Lower lobe of right lung (tissue), 2 donors: ENCODE measurements at regions not wholly inside any gene's neighbourhood (a gene's known extent, or its start where the extent isn't known, plus 50 kb on each side); places are given as distances from the start of the nearest gene placed in this dataset.
"Not testable (repeated sequence)": the region's sequence is repeated elsewhere in the genome, so short reads cannot be mapped to it uniquely, and the experiment has no call there.

Experiments used
- ATAC-seq, 2 donors: fragments of 200-7000 bp; cut with Tn5 transposase; one replicate each; pipeline ENCODE4 v1.9.1; 2020 to 2022; ENCODE audit warnings: mild to moderate bottlenecking in 2 of 2, moderate library complexity in 2 of 2
- DNase-seq: peaks from one replicate; pipeline ENCODE4 v3.0.0-alpha.2; 2020
- H3K27ac ChIP-seq: fragments of 200-600 bp; one replicate; pipeline ENCODE4 v1.8.0; 2022
- H3K27me3 ChIP-seq: fragments of 200-600 bp; one replicate; pipeline ENCODE4 v1.8.0; 2022; ENCODE audit warnings: low read depth
- H3K36me3 ChIP-seq: fragments of 200-600 bp; one replicate; pipeline ENCODE4 v1.8.0; 2022; ENCODE audit warnings: mild to moderate bottlenecking
- H3K4me1 ChIP-seq: fragments of 200-600 bp; one replicate; pipeline ENCODE4 v1.8.0; 2022
- H3K4me3 ChIP-seq: fragments of 200-600 bp; one replicate; pipeline ENCODE4 v1.8.0; 2022; ENCODE audit warnings: mild to moderate bottlenecking
- H3K9me3 ChIP-seq: fragments of 200-600 bp; one replicate; pipeline ENCODE4 v1.8.0; 2022
- intact Hi-C: fragments of 100-400 bp; cut with DNase I; formaldehyde crosslinking; loops from one replicate; pipeline ENCODE4 v1.11.0; 2022
- TF ChIP-seq, protein P1 (sequence below): fragments of 200-600 bp; IDR thresholded peaks from one replicate; pipeline ENCODE4 v1.8.0; 2022; ENCODE audit warnings: antibody characterized with exemption, mild to moderate bottlenecking
- donor health status: DM: no; HTN: yes; CAD: no; lungs with severe emphysema.

DNA sequence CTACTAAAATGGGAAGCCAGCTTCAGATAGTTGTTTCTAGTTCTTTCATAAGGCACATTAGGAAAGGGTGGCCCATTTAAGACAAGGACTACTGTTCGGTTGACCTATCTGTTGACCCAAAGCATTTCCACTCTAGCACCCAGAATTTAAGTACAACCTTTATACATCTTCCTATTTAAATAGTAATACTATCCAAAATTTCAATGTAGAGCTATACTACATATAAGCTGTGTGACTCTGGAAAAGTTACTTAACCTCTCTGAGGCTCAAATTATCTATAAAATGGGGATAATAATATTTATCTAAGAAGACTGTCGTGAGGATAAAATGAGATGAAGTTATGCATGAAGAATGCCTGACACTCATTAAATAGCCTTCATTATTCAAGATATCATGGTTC is 82.0 kb upstream of the TMEM164 start:
- Histone ChIP-seq H3K4me3 (no peak overlapping the region), H3K36me3 (no peaks in the 10 kb centered on the region), H3K9me3 (no peaks in the 10 kb centered on the region), H3K27ac (no peak overlapping the region), H3K27me3 (no peaks in the 10 kb centered on the region), H3K4me1 (no peaks in the 10 kb centered on the region)
- TF ChIP-seq, protein P1, sequence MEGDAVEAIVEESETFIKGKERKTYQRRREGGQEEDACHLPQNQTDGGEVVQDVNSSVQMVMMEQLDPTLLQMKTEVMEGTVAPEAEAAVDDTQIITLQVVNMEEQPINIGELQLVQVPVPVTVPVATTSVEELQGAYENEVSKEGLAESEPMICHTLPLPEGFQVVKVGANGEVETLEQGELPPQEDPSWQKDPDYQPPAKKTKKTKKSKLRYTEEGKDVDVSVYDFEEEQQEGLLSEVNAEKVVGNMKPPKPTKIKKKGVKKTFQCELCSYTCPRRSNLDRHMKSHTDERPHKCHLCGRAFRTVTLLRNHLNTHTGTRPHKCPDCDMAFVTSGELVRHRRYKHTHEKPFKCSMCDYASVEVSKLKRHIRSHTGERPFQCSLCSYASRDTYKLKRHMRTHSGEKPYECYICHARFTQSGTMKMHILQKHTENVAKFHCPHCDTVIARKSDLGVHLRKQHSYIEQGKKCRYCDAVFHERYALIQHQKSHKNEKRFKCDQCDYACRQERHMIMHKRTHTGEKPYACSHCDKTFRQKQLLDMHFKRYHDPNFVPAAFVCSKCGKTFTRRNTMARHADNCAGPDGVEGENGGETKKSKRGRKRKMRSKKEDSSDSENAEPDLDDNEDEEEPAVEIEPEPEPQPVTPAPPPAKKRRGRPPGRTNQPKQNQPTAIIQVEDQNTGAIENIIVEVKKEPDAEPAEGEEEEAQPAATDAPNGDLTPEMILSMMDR, result no peak
- intact Hi-C loops, result no loop called here
- DNase-seq, result no peak
- ATAC-seq, result no peak

DNA sequence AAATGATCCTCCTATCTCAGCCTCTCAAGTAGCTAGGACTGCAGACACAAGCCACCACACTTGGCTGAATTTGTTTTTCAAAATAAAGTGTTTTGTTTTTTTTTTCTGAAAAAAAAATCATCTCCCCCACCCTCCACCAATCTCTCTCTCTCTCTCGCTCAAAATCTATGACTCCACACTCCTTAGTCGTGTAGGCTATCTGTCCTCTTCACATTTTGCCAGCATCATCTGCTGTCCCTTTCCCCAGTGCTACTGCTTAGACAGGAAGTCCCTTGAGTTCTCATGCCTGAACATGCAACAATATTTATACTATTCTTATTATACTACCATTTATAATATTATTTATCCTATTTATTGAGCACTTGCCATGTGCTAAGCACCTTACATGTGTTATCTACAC is 80.7 kb upstream of the TMEM164 start:
- TF ChIP-seq, protein P1, result no peak
- ATAC-seq, result no peak
- no peaks in the 10 kb centered on the region for H3K27me3 ChIP-seq
- no peak overlapping the region for H3K4me3 ChIP-seq
- no peaks in the 10 kb centered on the region for H3K36me3 ChIP-seq
- H3K27ac ChIP-seq, result no peak overlapping the region
- intact Hi-C loops, result no loop called here
- H3K9me3 ChIP-seq, result no peaks in the 10 kb centered on the region
- H3K4me1 ChIP-seq, result no peaks in the 10 kb centered on the region
- no peak for DNase-seq

DNA sequence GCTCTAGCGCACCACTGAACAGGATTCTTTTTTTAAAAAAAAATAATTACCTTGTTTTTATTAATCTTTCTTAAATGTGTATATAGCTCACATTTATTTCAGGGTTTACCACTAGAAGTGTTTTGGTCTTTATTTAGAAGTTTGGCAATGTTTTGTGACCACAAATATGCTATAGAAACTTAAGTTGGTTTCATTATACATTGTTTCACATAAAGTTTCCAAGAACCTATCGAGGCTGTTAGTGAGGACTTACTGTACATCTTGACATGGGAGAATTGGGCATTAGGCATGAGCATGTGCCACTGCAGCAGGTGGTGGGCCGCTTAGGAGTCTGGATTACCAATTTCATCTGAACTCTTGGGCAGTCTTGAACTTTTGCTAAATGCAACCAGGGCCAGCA is 77.9 kb upstream of the TMEM164 start:
- DNase-seq, H3K36me3 ChIP-seq, H3K27me3 ChIP-seq, H3K4me3 ChIP-seq, ATAC-seq, H3K4me1 ChIP-seq, H3K27ac ChIP-seq, H3K9me3 ChIP-seq, intact Hi-C loops: not testable (repeated sequence)

DNA sequence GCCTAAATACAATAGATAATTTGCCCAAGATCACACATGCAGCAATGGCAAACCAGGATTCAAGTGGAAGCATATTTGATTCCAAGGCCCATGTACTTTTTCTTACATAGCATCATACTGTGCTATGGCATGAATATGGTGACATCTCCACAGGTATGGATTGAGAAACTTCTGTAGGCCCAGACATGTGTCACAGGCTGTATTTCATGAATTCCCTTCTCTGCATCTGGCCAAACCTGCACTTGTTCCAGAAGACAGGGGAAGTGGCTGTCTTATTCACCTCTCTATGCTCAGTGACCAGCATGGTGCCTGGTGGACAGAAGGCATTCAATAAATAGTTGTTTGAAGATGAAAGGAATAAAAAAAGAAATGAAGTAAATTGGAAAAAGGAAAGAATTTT is 77.3 kb upstream of the TMEM164 start:
- Histone ChIP-seq H3K9me3 (no peaks in the 10 kb centered on the region), H3K27ac (no peak overlapping the region), H3K27me3 (no peaks in the 10 kb centered on the region), H3K4me1 (no peaks in the 10 kb centered on the region), H3K36me3 (no peaks in the 10 kb centered on the region), H3K4me3 (no peak overlapping the region)
- TF ChIP-seq, protein P1, result no peak
- no peak for DNase-seq
- ATAC-seq, result no peak
- intact Hi-C loops, result no loop called here

DNA sequence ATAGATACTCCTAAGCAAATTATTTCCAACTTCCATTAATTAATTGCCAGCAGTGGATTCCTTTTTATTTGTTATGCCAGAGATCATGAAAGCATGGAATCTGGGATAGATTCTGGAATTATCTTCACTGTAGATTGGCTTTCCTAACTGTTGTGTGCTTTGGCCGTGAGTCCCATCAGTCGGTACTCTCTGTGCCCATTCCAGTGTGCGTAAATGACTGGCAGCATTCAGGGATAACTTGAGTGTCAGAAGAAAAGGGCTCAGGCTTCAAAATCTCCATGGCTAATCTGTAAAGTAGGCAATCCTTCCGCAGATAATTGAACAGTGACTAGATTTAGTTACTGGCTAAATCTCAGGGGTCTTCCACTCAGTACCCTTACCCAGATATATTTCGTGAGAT is 76.8 kb upstream of the TMEM164 start:
- TF ChIP-seq, protein P1, result no peak
- Histone ChIP-seq H3K4me3 (no peak overlapping the region), H3K27ac (no peak overlapping the region), H3K36me3 (no peaks in the 10 kb centered on the region), H3K27me3 (no peaks in the 10 kb centered on the region), H3K9me3 (no peaks in the 10 kb centered on the region), H3K4me1 (no peaks in the 10 kb centered on the region)
- ATAC-seq, result no peak
- intact Hi-C loops, result no loop called here
- DNase-seq, result no peak

DNA sequence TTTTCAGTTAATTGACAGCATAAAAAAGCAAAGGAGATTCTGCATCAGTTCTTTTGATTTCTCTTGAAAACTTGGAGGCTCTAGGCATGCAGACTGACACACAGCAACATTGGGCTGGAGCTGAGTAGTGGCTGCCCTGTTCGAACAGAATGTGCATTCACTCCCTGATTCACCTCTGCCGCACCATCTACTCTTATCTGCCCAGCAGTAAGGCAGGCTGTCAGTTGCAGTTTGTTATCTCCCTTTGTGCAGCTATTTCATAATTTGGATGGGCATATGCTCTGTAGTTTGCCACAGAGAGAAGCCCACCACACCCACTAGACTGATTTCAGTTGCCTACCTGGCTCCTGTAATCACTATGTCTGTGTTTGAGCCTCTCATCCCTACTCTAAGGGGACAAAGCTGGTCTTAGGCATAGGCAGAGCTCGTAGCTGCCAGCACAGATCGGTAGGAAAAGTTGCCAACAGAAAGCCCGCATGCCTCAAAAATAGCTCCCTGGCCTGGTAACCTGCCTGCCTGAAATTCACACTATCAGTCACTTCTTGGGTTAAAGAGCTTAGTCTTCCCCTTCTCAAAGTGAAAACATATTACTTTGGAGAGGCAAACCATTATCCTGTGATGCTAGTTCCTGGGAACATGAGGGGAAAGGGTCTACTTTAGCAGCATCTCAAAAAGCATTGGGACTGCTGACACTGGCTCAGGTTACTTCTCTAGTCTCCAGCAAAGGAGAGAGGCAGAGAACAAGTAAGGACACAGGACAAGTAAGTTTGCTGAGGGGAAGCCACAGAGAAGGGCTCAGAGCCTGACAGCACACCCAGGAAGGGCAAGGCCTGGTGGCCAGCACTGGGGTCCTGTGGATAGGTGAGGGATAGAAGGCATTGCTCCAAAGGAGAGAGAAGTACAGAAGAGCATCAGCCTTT is 75.9 kb upstream of the TMEM164 start:
- intact Hi-C loops, result no loop called here
- no peak for DNase-seq
- H3K27ac ChIP-seq, result no peak overlapping the region
- ATAC-seq, result no peak
- TF ChIP-seq, protein P1, result no peak
- H3K9me3 ChIP-seq, result no peaks in the 10 kb centered on the region
- no peak overlapping the region for H3K4me3 ChIP-seq
- H3K36me3 ChIP-seq, result no peaks in the 10 kb centered on the region
- no peaks in the 10 kb centered on the region for H3K27me3 ChIP-seq
- H3K4me1 ChIP-seq, result no peaks in the 10 kb centered on the region
